Stimulated activated CD4-positive, alpha-beta T cell treated with anti-CD3 and anti-CD28 coated beads, Interleukin-15, amount 100 ng/mL, for 24 hours (primary cell): ENCODE measurements at regions not wholly inside any gene's neighbourhood (a gene's known extent, or its start where the extent isn't known, plus 50 kb on each side); places are given as distances from the start of the nearest gene placed in this dataset.
"Not testable (repeated sequence)": the region's sequence is repeated elsewhere in the genome, so short reads cannot be mapped to it uniquely, and the experiment has no call there.

Experiments used
- DNase-seq: peaks from one replicate; pipeline ENCODE4 v3.0.0-alpha.2; 2020

DNA sequence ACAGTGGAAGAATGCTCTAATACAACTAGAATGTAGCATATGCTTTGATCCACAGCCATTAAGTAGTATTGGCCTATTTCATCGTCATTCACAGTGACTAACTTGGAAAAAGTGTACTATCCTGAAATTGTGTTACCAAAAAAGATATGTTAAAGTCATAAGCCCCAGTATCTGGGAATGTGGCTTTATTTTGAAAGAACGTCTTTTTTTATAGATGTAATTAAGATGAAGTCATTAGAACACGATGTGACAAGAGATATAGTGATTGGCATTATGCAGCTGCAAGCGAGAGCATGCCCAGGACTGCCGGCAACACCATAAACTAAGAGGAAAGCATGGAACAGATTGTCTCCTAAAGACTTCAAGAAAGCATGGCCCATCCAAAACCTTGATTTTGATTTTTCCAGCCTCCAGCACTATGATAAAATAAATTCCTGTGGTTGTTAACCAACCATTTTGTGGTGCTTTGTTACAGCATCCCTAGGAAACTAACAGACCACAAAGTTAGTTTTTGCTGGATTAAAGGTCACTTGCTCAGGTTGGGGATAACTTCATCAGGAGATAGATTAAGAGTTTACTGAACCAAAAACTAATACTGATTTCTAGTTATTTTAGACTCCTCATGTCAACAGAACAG lies 870.6 kb upstream of the LRRC4C start:
- no peak for DNase-seq

- no peak for DNase-seq
Measured at GRCh38 chr11:42337786-42338455, 878.5 kb upstream of the LRRC4C start.

- no peak for DNase-seq
Measured at GRCh38 chr11:42344204-42344792, 884.8 kb upstream of the LRRC4C start.

DNA sequence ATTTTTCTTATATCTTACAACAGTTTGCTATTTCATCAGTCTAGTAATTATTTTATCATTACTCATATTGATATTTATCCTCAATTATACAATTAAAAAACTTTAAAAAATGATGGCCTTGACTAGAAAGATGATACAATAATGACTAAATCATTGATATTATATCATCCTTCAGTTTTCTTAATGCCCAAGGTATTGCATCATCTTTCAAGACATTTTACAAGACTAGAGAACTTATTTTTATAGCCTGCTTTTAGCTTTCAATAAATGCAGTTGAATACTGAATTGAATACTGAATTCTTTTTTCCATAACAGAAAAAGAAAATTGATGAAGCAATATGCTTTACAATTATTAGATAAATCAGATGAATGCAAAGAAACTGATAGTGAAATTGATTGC lies 886.5 kb upstream of the LRRC4C start:
- DNase-seq = no peak

- no peak for DNase-seq
Measured at GRCh38 chr11:42363701-42364100, 904.2 kb upstream of the LRRC4C start.

- no peak for DNase-seq
Measured at GRCh38 chr11:42390116-42390515, 921.7 kb upstream of the API5 start.

- no peak for DNase-seq
Measured at GRCh38 chr11:42397483-42397882, 914.3 kb upstream of the API5 start.

- DNase-seq = no peak
Measured at GRCh38 chr11:42407341-42407740, 904.5 kb upstream of the API5 start.

- DNase-seq = no peak
Measured at GRCh38 chr11:42410251-42410955, 901.4 kb upstream of the API5 start.

GRCh38 chr11:42412590-42412989 lies 899.2 kb upstream of the API5 start:
- DNase-seq = no peak

DNA sequence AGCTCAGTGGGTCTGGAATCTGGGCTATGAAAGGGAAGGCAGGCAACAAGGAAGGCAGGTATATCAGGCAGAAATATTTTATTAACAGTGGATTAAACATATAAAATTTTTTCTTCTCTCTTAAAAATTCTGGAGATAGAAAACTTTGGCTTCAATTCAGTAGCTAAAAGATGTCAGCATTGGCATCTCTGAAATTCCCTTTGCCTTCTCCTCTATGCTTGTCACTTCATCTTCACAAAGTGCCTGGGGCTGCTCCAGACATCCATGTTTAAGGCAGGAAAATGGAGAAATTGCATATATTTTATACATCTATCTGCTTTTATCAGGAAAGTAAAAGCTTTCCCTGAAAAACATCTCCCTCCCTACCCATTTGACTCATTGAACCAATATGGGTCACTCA lies 894.1 kb upstream of the API5 start:
- no peak for DNase-seq

GRCh38 chr11:42422090-42422489 lies 889.7 kb upstream of the API5 start:
- DNase-seq = no peak

DNA sequence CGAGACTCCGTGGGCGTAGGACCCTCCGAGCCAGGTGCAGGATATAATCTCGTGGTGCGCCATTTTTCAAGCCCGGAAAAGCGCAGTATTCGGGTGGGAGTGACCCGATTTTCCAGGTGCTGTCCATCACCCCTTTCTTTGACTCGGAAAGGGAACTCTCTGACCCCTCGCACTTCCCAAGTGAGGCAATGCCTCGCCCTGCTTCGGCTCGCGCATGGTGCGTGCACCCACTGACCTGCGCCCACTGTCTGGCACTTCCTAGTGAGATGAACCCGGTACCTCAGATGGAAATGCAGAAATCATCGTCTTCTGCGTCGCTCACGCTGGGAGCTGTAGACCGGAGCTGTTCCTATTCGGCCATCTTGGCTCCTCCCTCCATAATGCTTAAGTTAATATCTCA lies 876.9 kb upstream of the API5 start:
- DNase-seq = not testable (repeated sequence)

- no peak for DNase-seq
Measured at GRCh38 chr11:42444406-42444805, 867.4 kb upstream of the API5 start.

GRCh38 chr11:42462558-42463310 lies 849.1 kb upstream of the API5 start:
- no peak for DNase-seq

GRCh38 chr11:42465623-42466022 lies 846.2 kb upstream of the API5 start:
- no peak for DNase-seq

DNA sequence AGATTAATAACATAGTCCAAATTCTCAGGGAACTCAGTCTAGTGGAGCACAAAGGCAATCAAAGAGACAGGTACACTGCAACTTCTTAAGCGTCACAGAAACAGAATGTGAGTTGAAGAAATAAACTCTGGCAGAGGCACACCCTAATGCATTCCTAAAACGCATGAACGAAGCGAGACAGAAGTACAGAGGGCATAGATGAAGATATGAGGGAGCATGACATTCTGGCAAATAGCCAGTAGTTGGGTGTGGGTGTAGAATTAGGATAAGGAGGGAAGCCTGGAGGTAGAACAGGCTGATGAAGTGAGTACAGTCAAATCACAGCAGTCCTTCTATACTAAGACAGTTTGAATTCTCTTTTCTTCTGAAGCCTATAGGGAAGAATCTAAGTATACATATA lies 838.7 kb upstream of the API5 start:
- DNase-seq = no peak

DNA sequence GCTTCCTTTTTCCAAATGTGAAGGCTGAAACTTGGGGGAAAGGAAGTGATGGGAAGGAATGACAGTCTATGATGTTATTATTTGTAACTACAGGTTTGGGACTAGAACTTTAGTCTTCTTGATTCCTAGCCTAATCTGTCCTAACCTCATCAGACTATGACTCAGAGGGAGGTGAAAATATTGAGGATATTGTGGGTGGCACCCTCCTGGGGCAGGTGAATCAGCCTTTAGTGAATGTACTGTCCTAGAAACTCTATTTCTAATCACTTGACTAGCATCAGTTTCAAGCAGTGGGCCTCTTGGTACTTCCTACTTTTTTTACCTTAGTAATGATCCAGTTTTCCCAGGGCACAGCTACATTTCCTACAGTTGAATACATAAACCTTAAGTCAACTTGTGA lies 829.0 kb upstream of the API5 start:
- DNase-seq = no peak

DNA sequence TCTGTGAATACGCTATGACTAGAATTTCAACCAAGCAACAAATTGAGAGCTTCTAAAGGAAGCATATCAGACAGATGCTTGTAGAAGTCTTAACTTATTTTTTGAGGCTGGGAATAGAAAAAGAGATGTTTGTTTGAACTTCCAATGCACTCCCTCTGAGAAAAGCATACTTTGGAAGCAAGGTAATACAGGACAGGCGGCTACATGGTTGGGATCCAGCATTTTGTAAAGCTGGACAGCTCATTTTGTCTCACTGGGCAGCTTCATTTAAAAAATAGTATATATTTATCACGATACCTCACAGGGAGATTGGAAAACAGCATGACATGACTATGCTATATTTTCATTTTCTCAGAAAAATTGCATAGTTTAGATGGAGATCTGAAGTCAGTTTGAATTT lies 821.3 kb upstream of the API5 start:
- no peak for DNase-seq

DNA sequence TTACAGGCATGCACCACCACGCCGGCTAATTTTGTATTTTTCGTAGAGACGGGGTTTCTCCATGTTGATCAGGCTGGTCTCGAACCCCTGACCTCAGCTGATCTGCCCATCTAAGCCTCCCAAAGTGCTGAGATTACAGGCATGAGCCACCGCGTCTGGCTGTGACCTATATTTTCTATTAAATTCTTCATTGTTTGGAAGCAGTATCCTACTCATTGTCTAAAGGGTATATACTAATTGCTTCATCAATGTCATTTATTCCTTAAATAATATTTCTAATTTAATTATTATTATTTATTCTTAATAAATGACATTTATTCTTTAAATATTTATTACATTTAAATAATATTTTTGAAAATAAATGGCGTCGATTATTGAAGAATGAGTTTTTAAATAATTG lies 817.3 kb upstream of the API5 start:
- DNase-seq = no peak

- no peak for DNase-seq
Measured at GRCh38 chr11:42498971-42499370, 812.8 kb upstream of the API5 start.

GRCh38 chr11:42502151-42502550 lies 809.6 kb upstream of the API5 start:
- no peak for DNase-seq

DNA sequence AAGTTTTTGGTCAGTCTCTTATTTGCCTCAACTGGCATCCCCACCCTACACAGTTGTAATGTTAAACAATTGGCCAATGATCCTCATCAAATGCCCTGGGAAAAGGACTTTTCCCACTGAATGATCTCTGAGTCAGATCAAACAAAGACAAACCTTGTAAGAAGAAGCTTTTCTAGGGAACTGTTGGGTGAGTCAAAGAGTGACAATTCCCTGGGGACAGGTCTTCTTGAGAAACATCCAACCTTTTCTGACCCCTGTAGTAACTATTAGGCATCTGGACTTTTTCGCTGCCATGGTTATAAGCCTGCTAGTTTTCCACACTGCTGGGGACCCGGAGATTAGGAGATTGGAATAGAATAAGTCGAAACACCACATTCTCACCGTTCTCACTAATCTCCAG lies 789.8 kb upstream of the API5 start:
- no peak for DNase-seq
